Globus pallidus (tissue), 1 donor: ENCODE measurements at regions not wholly inside any gene's neighbourhood (a gene's known extent, or its start where the extent isn't known, plus 50 kb on each side); places are given as distances from the start of the nearest gene placed in this dataset.

ENCODE experiments used
- DNase-seq: peaks from one replicate; pipeline ENCODE4 v3.0.0-alpha.2; 2015; ENCODE audit warnings: low spot score

- DNase-seq = no peak
Measured at GRCh38 chr20:59376109-59376841, 75.9 kb downstream of the EDN3 start.

DNA sequence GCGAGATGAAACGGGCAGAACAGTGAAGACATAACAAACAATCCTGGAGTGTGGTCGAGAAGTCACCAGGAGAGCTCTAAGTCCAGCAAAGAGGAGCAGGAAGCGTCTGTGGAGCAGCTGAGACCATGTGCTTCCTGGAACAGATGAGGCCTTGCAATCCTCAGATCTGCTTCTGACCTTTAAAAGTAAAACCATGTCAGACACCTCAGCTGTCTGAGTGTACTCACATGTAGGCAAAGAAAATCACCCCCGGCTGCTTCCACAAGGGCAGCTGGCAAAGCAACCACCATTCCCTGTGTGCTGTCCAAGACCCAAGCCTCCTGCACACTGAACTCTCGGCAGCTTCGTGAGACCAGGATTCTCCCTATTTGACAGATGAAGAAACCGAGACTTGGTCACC, 76.6 kb downstream of the EDN3 start:
- no peak for DNase-seq

DNA sequence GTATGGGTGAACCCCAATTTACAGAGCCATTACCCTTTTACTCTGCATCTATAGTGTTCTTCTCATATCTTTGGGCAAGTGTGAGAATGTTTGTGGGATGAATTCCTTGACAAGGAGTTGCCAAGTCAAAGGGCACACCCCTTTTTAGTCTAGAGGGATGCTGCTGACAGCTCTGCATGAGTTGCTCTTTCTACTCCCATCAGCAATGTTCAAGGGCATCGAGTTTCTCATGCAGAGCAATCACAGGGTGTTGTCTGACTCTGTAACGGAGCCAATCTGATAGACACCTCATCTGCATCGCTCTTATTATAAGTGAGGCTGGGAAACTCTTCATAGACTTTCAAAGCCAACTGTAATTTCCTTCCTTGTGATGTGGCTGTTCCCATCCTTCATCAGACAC, 77.4 kb downstream of the EDN3 start:
- no peak for DNase-seq

GRCh38 chr20:59378396-59378795, 78.0 kb downstream of the EDN3 start:
- DNase-seq = no peak

DNA sequence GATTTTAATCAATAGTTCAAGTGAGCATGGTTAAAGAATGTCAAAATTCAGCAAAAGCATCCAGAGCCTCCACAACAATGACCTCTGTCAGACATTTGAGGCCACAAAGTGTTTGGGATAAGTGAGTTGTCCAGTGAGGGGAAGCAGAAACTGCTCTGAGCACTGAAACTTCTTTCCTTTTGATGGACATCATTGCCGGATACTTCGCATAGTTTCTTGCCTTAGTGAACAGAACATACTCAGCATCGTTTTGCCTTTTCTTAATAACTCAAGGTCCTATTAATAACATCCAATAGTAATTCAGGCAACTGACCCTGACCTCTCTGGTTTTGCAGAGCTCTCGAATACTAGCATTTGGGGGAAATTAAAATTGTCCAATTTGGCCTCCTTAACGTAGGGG, 78.6 kb downstream of the EDN3 start:
- no peak for DNase-seq

- no peak for DNase-seq
Measured at GRCh38 chr20:59381689-59382088, 81.3 kb downstream of the EDN3 start.

DNA sequence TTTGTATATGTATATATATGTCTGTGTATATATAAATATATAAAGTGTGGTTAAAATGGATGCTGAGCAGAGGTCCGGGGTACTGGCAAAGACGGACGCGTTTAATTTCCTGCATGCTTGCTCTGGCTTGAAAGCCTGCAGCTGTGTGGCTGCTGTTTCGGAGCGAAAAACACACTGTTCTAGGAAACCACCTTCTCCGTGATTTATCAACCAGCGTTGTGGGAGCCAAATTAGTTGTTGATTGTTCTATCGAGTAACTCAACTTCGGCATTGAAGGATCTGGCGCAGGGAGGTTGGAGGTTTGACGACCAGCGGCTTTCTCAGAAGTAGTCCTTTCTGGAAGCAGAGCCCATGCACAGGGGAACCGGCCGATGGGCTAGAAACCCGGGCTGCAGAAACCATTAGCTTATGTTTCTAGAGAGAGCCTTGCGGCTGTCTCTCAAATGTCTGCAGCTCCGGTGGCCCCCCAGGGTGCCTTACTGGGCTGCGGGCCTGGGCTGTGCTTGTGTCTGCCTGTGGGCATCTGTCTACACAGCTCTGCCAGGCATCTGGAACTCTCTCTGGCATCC, 81.8 kb downstream of the EDN3 start:
- no peak for DNase-seq

DNA sequence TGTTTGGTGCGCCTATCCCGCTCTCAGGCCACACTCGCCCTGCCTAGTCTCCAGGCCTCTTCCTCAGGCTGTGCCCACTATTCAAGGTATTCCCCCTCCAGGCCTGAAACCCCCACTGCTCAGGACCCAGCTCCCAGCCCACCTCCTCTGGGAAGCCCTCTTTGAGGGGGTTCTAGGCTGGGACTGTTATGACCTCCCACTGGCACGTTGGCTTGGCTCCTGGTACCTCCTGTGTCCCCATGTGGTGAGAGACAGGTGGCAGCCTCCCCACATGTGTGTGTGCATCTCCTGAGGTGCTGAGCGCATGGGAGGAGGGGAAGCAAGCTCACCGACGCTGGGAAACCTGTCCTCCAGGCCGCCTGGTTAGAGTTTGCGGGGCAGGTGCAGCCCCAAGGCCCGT, 82.5 kb downstream of the EDN3 start:
- DNase-seq = no peak

DNA sequence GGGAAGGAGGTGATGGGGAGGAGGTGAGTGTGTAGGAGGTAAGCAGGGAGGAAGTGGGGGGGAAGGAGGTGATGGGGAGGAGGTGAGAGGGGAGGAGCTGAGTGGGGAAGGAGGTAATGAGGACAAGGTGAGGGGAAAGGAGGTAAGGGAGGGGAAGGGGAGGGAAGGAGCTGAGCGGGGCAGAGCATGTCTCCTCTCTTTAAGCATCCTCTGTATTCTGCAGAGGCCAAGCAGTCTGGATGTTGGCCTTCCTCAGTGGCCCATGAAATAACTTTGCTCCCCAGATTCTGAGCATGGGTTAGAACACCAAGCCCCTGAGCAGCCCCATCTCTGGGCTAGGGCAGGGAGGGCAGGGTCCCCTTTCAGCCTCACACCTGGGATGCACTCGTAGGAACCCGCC, 84.6 kb downstream of the EDN3 start:
- DNase-seq = no peak

- no peak for DNase-seq
Measured at GRCh38 chr20:59385480-59385879, 85.1 kb downstream of the EDN3 start.

DNA sequence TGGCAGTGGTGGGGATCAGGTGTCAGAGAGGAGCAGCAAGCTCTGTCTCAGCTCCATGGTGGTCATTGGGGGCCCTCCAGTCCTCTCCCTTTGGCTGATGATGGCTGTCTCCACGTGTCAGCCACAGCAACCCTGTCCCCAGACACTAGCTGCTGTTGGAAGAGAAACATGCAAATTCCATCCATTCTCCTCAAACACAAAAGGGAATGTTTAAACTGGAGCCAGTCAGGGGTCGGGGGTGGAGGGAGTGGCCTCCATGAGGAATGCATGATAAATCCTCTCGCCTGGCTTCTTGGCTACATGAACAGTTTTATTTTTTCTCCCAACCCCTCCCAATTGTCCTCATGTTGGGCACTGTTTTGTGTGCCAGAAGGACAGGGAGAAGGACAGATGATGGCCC, 86.4 kb downstream of the EDN3 start:
- DNase-seq = no peak

GRCh38 chr20:59387891-59388290, 87.5 kb downstream of the EDN3 start:
- no peak for DNase-seq

DNA sequence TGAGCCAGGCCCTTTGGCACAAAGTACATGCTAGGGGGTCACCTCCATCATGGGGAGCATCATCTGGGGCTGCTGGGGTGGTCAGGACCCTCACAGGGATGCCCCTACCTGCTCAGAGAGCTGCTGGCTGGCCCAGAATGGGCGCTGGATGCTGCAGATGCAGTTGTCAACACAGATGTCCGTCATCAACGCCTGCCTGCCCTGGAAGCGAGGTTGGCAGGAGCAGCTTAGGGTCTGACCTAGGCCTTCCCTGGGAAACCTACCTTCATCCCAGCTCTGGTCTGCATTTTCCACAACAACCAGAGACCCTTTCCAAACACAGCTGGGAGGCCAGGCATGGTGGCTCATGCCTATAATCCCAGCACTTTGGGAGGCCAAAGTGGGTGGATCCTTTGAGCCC, 88.0 kb downstream of the EDN3 start:
- DNase-seq = no peak

DNA sequence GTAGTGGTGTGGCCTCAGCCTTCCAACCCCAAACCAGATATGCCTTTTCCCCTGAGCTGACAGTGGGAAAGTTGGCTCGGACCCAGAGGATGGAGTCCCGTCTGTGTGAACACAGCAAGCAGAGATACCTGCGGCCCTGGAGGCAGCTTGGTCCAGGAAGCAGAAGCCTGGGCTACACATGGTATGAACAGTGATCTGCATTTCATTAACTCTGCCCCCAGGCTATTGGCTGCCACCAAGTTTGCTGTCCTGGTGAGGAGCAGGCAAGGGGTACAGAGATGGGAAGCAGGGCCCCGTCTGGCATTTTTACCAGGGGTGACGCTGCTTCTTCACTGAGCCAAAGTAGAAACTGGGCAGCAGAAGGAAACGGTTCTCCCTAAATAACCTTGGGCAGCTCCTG, 90.0 kb downstream of the EDN3 start:
- no peak for DNase-seq

GRCh38 chr20:59391975-59392374, 91.6 kb downstream of the EDN3 start:
- DNase-seq = no peak

- no peak for DNase-seq
Measured at GRCh38 chr20:59392736-59393135, 92.3 kb downstream of the EDN3 start.

DNA sequence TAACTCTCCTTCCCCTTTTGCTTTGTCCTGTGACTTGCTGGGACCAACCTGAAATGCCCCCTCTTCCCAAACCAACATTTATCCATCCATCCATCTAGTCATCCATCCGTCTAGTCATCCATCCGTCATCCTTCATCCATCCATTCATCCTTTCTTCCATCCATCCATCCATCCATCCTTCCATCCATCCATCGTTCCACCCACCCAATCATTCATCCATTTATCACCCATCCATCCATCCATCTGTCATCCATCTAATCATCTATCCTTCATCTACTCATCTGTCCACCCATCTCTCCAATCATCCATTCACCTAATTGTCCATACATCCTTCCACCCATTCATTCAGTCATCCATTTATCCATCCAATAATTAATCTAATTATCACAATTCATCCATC, 92.7 kb downstream of the EDN3 start:
- DNase-seq = no peak

GRCh38 chr20:59395729-59396128, 95.3 kb downstream of the EDN3 start:
- DNase-seq = no peak

DNA sequence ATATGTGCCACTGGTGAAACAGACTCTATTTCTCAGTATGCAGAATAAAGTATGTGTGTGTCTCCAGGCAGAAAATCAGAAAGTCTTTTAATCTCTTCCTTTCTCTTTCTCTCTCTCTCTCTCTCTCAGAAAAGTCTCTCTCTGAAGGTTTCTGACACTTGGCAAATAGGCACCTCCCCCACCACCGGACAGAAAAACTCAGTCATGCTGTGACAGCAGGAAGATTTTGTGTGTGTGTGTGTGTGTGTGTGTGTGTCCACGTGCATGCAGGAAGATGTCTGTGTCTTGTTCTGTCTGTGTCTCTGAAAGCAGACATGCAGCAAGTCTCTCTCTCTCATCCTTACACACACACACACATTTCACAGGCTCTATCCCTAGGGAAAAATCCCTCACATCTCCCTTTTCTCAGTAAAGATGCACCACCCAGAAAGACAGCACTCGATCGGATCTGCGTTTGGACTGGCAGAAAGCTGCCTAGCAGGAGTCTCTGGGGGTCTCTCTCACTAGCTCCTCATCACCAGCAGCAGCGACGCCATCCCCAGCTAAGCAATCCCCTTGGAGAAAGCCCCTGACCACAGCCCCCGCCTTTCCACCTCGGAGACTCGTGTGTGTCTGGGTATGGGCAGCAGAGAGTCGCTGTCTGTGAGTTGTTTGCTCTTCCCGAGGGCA, 98.3 kb downstream of the EDN3 start:
- no peak for DNase-seq

DNA sequence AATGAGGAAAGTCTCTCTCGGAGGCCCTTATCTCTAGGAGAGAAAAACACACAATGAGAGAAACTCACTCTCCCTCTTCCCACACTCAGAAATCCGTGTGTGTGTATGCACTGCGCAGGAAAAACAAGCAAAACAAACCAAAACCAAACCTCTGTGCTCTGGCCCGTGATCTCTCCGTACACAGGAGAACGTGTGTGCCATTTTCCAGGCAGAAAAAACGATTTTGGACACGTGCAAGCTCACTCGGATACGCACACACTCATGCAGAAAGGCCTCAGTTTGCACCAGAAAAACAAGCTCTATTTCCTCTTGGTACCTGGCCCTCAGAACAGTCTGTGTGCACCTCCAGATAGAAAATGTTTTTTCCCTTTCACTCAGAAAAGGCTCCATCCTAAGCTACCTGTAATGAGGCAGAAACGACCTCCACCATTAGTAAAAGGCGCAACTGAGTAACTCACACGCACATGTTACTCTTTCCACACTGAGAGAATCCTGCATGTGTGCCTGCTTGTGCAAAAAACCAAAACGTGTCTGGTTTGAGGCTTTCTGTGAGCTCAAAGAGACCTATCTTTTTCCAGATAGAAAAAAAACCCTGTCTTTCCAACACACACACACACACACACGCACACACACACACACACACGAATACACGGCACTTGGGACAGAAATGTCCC, 99.2 kb downstream of the EDN3 start:
- DNase-seq = no peak

DNA sequence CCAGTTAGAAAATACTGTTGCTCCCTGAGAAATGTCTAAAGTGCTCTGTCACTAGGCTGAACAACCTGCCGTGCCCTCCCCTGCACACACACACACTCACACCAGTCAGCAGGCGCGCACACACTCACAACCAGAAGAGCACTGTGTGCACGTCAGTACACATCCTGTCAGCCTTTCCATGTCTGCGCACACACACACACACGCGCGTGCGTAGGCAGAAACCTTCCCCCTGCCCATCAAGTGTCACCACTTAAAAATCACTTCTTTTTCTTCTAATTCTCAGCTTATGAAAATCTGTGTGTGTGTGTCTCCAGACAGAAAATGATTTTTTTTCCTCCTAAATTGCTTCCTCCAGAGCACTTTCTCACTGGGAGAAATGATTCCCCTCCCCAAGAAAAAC, 100.3 kb downstream of the EDN3 start:
- DNase-seq = no peak

DNA sequence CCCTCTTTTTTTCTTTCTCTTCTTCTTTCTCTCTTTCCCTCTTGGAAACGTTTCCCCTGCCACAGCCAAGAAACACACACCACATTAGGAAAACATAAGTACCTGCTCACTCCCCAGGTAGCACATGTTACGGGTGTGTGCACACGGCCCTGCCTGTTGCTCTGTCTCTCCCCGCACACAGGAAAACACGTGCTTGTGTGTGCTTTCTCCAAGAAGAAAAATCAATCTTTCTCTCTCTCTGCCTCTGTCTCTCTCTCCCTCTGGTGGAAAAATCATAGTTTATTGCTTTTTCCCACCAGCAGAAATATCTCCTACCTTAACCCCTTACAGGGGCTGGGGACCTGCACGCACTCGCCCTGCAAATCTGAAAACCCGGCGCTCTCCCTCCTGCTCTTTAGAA, 102.3 kb downstream of the EDN3 start:
- no peak for DNase-seq
